Amniotic epithelial cell (primary cell): ENCODE measurements at regions not wholly inside any gene's neighbourhood (a gene's known extent, or its start where the extent isn't known, plus 50 kb on each side); places are given as distances from the start of the nearest gene placed in this dataset.
A peak's percentile ranks its signal among the peaks of the same experiment; 100 is the strongest.
"Not testable (repeated sequence)": the region's sequence is repeated elsewhere in the genome, so short reads cannot be mapped to it uniquely, and the experiment has no call there.

Source experiments
- DNase-seq: peaks from one replicate; pipeline ENCODE4 v3.0.0-alpha.2; 2010; ENCODE audit warnings: low read depth

GRCh38 chr22:27253108-27253902, 548.3 kb downstream of the MN1 start:
- no peak for DNase-seq

- DNase-seq = not testable (repeated sequence)
Observed at GRCh38 chr22:27254063-27254462, 547.5 kb downstream of the MN1 start.

- no peak for DNase-seq
Observed at GRCh38 chr22:27255580-27255979, 546.0 kb downstream of the MN1 start.

- DNase-seq = no peak
Observed at GRCh38 chr22:27257987-27258386, 543.6 kb downstream of the MN1 start.

GRCh38 chr22:27258616-27259172, 542.9 kb downstream of the MN1 start:
- no peak for DNase-seq

- DNase-seq = no peak
Observed at GRCh38 chr22:27259433-27259832, 542.1 kb downstream of the MN1 start.

- DNase-seq = no peak
Observed at GRCh38 chr22:27260087-27260698, 541.4 kb downstream of the MN1 start.

GRCh38 chr22:27262361-27262760, 539.2 kb downstream of the MN1 start:
- no peak for DNase-seq

GRCh38 chr22:27264184-27264583, 537.4 kb downstream of the MN1 start:
- no peak for DNase-seq

GRCh38 chr22:27267145-27267544, 534.4 kb downstream of the MN1 start:
- no peak for DNase-seq

- DNase-seq = no peak
Observed at GRCh38 chr22:27269751-27270543, 531.6 kb downstream of the MN1 start.

GRCh38 chr22:27270818-27271510, 530.6 kb downstream of the MN1 start:
- no peak for DNase-seq

GRCh38 chr22:27273436-27273835, 528.1 kb downstream of the MN1 start:
- no peak for DNase-seq

GRCh38 chr22:27273853-27274252, 527.7 kb downstream of the MN1 start:
- no peak for DNase-seq

- peak; percentile 58 for DNase-seq
Observed at GRCh38 chr22:27274770-27275449, 526.6 kb downstream of the MN1 start.

- DNase-seq = no peak
Observed at GRCh38 chr22:27278946-27279345, 522.6 kb downstream of the MN1 start.

- DNase-seq = no peak
Observed at GRCh38 chr22:27283240-27283639, 518.3 kb downstream of the MN1 start.

GRCh38 chr22:27283714-27284113, 517.8 kb downstream of the MN1 start:
- peak; percentile 11 for DNase-seq

- DNase-seq = no peak
Observed at GRCh38 chr22:27284324-27284723, 517.2 kb downstream of the MN1 start.

GRCh38 chr22:27286711-27287110, 514.8 kb downstream of the MN1 start:
- no peak for DNase-seq

- no peak for DNase-seq
Observed at GRCh38 chr22:27292542-27293299, 508.8 kb downstream of the MN1 start.
